ENCODE measurements at regions not wholly inside any gene's neighbourhood (a gene's known extent, or its start where the extent isn't known, plus 50 kb on each side); places are given as distances from the start of the nearest gene placed in this dataset.
A peak's percentile ranks its signal among the peaks of the same experiment; 100 is the strongest.

GRCh38 chr3:8278448-8278847 lies 223.2 kb upstream of the LMCD1 start:
- RAD21 ChIA-PET (ENCODE audit: unreplicated experiment), result no interaction called here
- DNase-seq (ENCODE audit: low read depth, low spot score), result no peak
- FAIRE-seq, result no peak

More at GRCh38 chr3:8278448-8278847, 223.2 kb upstream of the LMCD1 start:
- no peak overlapping the region for H2AFZ ChIP-seq (ENCODE audit: control insufficient read depth, low read depth, low read length)
- H3K27ac ChIP-seq (ENCODE audit: control insufficient read depth, insufficient read depth), result no peak overlapping the region
- WGBS (ENCODE audit: insufficient coverage, insufficient replicate concordance, low lambda C conversion rate, missing lambda C conversion rate), result 40% methylated on average over 7 of the region's 7 CpGs
- ChIA-PET CTCF (interaction anchor here (1.1 kb wide), 1 partner anchor 22 kb away, joined by 4 read pairs; no protein-coding TSS in a partner anchor), SMC1A (ENCODE audit: uncharacterized antibody, unreplicated experiment) (interaction anchor here (0.9 kb wide), 1 partner anchor 26 kb away, joined by 4 read pairs; no protein-coding TSS in a partner anchor), POLR2A (no interaction called here)
- H3K9me3 ChIP-seq (replicated peaks; ENCODE audit: control insufficient read depth, insufficient read depth, low read length), result no peaks in the 10 kb centered on the region
- intact Hi-C loops (cut with micrococcal nuclease; ENCODE audit: unreplicated experiment) (no loop called here), in situ Hi-C loops (cut with MboI) (no loop called here)
- no peaks in the 10 kb centered on the region for H4K20me1 ChIP-seq (ENCODE audit: control insufficient read depth, insufficient read depth)
- H3K9ac ChIP-seq (ENCODE audit: control insufficient read depth, insufficient read depth, low read length), result no peak overlapping the region
- TF ChIP-seq MYC (IDR thresholded peaks at IDR 0.05; ENCODE audit: insufficient read depth, insufficient read length, insufficient replicate concordance, low read length, severe bottlenecking) (no peak), CBX5 (IDR thresholded peaks at IDR 0.05; ENCODE audit: low read depth) (no peak), CTCF (IDR thresholded peaks at IDR 0.05 in 2 of 3, conservative IDR thresholded peaks at IDR 0.05 in 1 of 3; ENCODE audit: control insufficient read depth in 2 of 3, extremely low read depth in 1 of 3, insufficient read depth in 1 of 3, low read depth in 3 of 3, low read length in 3 of 3) (peak in 1 of 3 experiments; percentile 5; a peak in 1 of 6 replicates)
- H3K4me3 ChIP-seq, result no peak overlapping the region
- no peak for ATAC-seq
- H3K79me2 ChIP-seq (ENCODE audit: control insufficient read depth, insufficient read depth, low read length), result no peaks in the 10 kb centered on the region
- no peaks in the 10 kb centered on the region for H3K27me3 ChIP-seq (replicated peaks in 1 of 2; ENCODE audit: control insufficient read depth in 2 of 2, insufficient read depth in 2 of 2, low read length in 1 of 2)
- H3K36me3 ChIP-seq (ENCODE audit: control insufficient read depth in 2 of 2, insufficient read depth in 2 of 2, low read length in 1 of 2), result no peaks in the 10 kb centered on the region
- H3K4me1 ChIP-seq (ENCODE audit: control insufficient read depth, insufficient read depth, low read length), result no peaks in the 10 kb centered on the region
- H3K4me2 ChIP-seq (ENCODE audit: control insufficient read depth, insufficient read depth), result no peak overlapping the region
- no TSS peak for BruUV-seq (replicated peaks)
